WTC11 (cell line): ENCODE measurements at regions not wholly inside any gene's neighbourhood (a gene's known extent, or its start where the extent isn't known, plus 50 kb on each side); places are given as distances from the start of the nearest gene placed in this dataset.

ENCODE experiments used
- CTCF ChIP-seq: fragments of 200-600 bp; IDR thresholded peaks from 2 replicates; pipeline ENCODE4 v1.8.0; 2022; ENCODE audit warnings: antibody characterized with exemption
- MAX ChIP-seq: sonication (generic); formaldehyde crosslinking; IDR thresholded peaks from 2 replicates; pipeline ENCODE4 v1.8.0; 2022; ENCODE audit warnings: mild to moderate bottlenecking, missing genetic modification reagents
- NFE2L1 ChIP-seq: sonication (generic); formaldehyde crosslinking; IDR thresholded peaks from 2 replicates; pipeline ENCODE4 v1.8.1; 2023; ENCODE audit warnings: missing genetic modification reagents
- NR1H2 ChIP-seq: sonication (generic); formaldehyde crosslinking; IDR thresholded peaks from 2 replicates; pipeline ENCODE4 v1.9.0; 2021; ENCODE audit warnings: mild to moderate bottlenecking, moderate library complexity, missing genetic modification reagents
- NR2C2 ChIP-seq: sonication (generic); formaldehyde crosslinking; IDR thresholded peaks from 2 replicates; pipeline ENCODE4 v1.8.0; 2022; ENCODE audit warnings: mild to moderate bottlenecking, missing genetic modification reagents
- SP1 ChIP-seq: sonication (generic); formaldehyde crosslinking; conservative IDR thresholded peaks from 2 replicates; pipeline ENCODE4 v1.8.1; 2022; ENCODE audit warnings: missing genetic modification reagents
- TP53 ChIP-seq: sonication (generic); formaldehyde crosslinking; IDR thresholded peaks from 2 replicates; pipeline ENCODE4 v1.8.1; 2023; ENCODE audit warnings: mild to moderate bottlenecking, missing genetic modification reagents
- ZNF232 ChIP-seq: sonication (generic); formaldehyde crosslinking; IDR thresholded peaks from 2 replicates; pipeline ENCODE4 v1.8.0; 2022; ENCODE audit warnings: mild to moderate bottlenecking, missing genetic modification reagents
- ZSCAN18 ChIP-seq: fragments of 250-450 bp; sonication (Bioruptor Pico); IDR thresholded peaks from 2 replicates; pipeline ENCODE4 v2.1.2; 2022; ENCODE audit warnings: mild to moderate bottlenecking, moderate library complexity
- TF ChIP-seq, protein P1 (sequence below): sonication (generic); formaldehyde crosslinking; IDR thresholded peaks from 2 replicates; pipeline ENCODE4 v1.8.1; 2023; ENCODE audit warnings: mild to moderate bottlenecking, missing genetic modification reagents

GRCh38 chr16:47920709-47921108 lies 235.1 kb downstream of the ABCC12 start:
- no peak for TF ChIP-seq CTCF
- TF ChIP-seq ZNF232 (CRISPR knock-in tag): no peak
- TF ChIP-seq ZSCAN18 (CRISPR knock-in tag): no peak
- TF ChIP-seq NR1H2 (CRISPR knock-in tag): no peak
- TF ChIP-seq SP1 (CRISPR knock-in tag): no peak
- TF ChIP-seq MAX: no peak
- no peak for TF ChIP-seq NFE2L1 (CRISPR knock-in tag)
- TF ChIP-seq TP53 (CRISPR knock-in tag): no peak
- TF ChIP-seq, protein P1, sequence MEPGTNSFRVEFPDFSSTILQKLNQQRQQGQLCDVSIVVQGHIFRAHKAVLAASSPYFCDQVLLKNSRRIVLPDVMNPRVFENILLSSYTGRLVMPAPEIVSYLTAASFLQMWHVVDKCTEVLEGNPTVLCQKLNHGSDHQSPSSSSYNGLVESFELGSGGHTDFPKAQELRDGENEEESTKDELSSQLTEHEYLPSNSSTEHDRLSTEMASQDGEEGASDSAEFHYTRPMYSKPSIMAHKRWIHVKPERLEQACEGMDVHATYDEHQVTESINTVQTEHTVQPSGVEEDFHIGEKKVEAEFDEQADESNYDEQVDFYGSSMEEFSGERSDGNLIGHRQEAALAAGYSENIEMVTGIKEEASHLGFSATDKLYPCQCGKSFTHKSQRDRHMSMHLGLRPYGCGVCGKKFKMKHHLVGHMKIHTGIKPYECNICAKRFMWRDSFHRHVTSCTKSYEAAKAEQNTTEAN (CRISPR knock-in tag): no peak
- TF ChIP-seq NR2C2: no peak
